Epithelial cell of esophagus (primary cell): ENCODE measurements at regions not wholly inside any gene's neighbourhood (a gene's known extent, or its start where the extent isn't known, plus 50 kb on each side); places are given as distances from the start of the nearest gene placed in this dataset.

Source experiments
- DNase-seq: peaks from one replicate; pipeline ENCODE4 v3.0.0; 2010; ENCODE audit warnings: low read depth
- H3K4me3 ChIP-seq: 2 replicates; pipeline ENCODE4 v1.5.1; 2011; ENCODE audit warnings: mild to moderate bottlenecking, low read length, control low read depth
- TF ChIP-seq, protein P1 (sequence below): IDR thresholded peaks from 2 replicates; pipeline ENCODE4 v1.5.1; 2011; ENCODE audit warnings: low read depth, mild to moderate bottlenecking, low read length, control low read depth, inconsistent platforms; ENCODE audit not compliant: insufficient read depth; ENCODE audit errors: missing control alignments

DNA sequence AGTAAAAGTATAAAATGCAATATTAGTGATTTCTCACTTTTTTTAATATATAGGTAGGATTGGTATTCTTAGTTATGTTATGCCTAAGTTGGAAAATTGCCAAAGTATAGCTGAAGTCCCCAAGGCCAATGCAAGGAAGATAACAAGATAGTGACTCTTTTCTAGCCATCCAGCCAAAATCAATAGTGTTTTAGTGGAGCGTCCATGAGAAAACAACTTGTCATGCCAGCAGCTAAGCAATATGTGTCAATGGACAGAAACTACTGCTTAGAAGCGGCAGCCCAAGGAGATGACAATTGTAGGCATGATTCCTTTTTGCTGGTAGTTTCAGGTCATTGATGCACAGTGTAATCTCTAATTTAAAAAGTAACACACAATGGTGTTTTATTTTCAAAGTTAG is 1444.6 kb downstream of the SUCLG1 start:
- no peak overlapping the region for H3K4me3 ChIP-seq
- DNase-seq = no peak
- TF ChIP-seq, protein P1, sequence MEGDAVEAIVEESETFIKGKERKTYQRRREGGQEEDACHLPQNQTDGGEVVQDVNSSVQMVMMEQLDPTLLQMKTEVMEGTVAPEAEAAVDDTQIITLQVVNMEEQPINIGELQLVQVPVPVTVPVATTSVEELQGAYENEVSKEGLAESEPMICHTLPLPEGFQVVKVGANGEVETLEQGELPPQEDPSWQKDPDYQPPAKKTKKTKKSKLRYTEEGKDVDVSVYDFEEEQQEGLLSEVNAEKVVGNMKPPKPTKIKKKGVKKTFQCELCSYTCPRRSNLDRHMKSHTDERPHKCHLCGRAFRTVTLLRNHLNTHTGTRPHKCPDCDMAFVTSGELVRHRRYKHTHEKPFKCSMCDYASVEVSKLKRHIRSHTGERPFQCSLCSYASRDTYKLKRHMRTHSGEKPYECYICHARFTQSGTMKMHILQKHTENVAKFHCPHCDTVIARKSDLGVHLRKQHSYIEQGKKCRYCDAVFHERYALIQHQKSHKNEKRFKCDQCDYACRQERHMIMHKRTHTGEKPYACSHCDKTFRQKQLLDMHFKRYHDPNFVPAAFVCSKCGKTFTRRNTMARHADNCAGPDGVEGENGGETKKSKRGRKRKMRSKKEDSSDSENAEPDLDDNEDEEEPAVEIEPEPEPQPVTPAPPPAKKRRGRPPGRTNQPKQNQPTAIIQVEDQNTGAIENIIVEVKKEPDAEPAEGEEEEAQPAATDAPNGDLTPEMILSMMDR = no peak

DNA sequence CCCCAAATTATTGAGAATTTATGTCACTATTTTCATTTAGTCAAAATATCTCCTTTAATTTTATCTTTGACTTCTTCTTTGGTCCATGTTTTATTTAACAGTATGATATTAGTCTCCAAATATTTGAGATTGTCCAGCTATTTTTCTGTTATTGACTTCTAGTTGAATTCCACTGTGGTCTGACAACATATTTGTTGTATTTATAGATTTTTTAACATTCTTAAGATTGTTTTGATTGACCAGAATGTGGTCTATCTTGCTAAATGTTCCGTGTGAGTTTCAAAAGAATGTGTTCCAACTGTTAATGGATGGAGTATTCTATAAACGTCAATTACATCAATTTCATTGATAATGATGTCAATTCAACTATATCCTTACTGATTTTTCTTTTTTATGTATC is 1452.1 kb downstream of the SUCLG1 start:
- no peak overlapping the region for H3K4me3 ChIP-seq
- DNase-seq = no peak
- TF ChIP-seq, protein P1 = no peak

DNA sequence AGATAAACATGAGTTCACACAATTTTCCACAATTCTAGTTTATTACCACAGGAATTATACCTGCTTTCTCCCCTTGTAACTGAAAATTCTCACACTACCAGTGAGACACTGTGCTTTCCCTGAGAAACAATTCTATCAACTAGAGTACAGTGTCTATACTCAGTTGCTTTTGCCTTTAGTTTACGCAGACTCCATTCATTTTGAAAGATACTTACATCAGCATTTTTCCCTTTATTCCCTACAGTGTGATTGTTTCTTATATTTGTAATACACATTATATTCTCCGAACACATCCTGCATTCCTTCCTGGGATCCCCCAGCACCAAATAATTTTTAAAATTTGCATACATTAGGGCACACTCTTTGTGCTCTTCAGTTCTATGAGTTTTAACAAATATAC is 1455.5 kb downstream of the SUCLG1 start:
- DNase-seq = no peak
- H3K4me3 ChIP-seq = no peak overlapping the region
- TF ChIP-seq, protein P1 = no peak

DNA sequence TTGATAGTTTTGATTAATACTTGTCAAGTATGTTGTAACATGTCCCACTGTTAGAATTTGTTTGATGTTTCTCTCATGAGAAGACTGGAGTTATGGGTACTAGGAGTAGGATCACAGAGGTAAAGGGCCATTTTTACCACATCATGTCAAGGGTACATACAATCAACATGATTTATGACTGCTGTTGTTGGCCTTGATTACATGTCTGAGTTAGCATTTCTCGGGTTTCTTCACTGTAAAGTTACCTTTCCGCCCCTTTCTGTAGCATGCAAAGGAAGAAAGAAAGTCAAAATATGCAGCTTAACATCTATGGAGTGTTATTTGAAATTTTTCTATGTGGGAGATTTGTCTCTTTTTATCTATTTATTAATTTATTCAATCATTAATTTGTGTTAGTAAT is 1456.4 kb downstream of the SUCLG1 start:
- no peak overlapping the region for H3K4me3 ChIP-seq

DNA sequence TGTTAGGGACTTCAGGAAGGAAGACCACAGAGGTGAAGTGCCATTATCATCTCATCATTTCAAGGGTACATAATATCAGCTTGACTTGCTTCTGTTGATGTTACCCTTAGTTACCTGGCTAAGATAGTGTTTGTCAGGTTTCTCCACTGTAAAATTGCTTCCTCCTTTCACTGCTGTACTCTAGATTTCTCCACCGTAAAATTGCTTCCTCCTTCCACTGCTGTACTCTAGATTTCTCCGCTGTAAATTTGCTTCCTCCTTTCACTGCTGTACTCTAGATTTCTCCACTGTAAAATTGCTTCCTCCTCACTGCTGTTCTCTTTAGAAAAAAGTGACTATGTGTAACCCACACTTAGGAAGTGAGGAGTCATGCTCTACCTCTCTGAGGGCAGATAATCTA is 1460.3 kb downstream of the SUCLG1 start:
- H3K4me3 ChIP-seq = no peak overlapping the region
- no peak for DNase-seq
- TF ChIP-seq, protein P1 = no peak

More for the DNA sequence above, 1456.4 kb downstream of the SUCLG1 start:
- TF ChIP-seq, protein P1 = no peak
- DNase-seq = no peak

DNA sequence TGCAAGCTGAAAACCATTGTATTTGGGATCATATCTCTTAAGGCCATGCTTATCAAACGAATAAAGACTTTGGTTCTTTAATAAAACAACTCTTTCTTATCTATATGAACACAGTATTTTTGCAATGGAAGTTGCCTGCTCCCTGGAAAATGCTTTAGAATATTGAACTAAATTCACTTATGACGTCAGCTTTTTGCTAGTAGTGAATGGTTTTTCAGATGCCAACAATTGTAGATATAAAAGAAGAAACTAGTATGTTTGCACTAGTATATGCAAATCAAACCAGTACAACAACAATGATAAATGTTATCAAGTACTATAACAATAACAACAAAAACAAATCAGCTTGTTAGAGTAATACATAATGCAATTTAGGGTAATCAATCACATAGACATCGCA is 1462.9 kb downstream of the SUCLG1 start:
- no peak overlapping the region for H3K4me3 ChIP-seq
- no peak for DNase-seq
- TF ChIP-seq, protein P1 = no peak

DNA sequence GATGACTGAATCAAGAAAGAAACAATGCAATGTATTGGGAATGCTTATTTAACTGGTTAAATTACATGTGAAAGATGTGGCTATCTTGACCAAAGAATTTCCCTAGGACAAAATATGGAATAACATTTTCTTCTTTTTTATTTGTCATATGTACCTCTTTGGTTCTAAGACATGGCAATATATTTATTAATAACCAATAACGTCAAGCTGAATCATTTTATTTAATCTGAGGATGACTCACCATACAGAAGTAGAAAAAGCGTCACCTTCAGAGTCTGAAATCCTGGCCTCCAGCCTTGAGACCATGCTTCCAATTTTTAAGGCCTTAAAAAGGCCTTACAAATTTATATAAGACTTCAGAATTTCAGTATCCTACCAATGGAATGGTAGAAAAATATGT is 1464.9 kb downstream of the SUCLG1 start:
- TF ChIP-seq, protein P1 = no peak

More for the DNA sequence above, 1464.9 kb downstream of the SUCLG1 start:
- peak; percentile 75 for DNase-seq
- no peak overlapping the region for H3K4me3 ChIP-seq
